GM12874 (cell line): ENCODE measurements at regions not wholly inside any gene's neighbourhood (a gene's known extent, or its start where the extent isn't known, plus 50 kb on each side); places are given as distances from the start of the nearest gene placed in this dataset.

Experiments
- TF ChIP-seq, protein P1 (sequence below): IDR thresholded peaks from 2 replicates; pipeline ENCODE4 v1.5.1; 2011; ENCODE audit warnings: low read depth, mild to moderate bottlenecking, control low read depth, low read length, moderate library complexity; ENCODE audit not compliant: insufficient read depth

DNA sequence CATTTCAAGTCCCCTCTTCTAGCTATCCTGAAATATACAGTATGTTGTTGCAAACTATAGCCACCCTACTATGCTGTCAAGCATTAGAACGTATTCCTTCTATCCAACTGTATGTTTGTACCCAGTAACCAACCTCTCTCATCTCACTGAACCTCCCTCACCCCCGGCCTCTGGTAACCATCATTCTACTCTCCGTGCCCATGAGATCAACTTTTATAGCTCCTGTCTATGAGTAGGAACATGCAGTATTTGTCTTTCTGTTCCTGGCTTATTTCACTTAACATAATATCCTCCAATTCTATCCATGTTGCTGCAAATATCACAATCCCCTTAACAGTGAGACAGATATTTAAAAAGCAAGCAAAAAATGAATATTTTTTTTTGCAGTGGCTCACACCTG, 196.9 kb downstream of the PAX1 start:
- TF ChIP-seq, protein P1, sequence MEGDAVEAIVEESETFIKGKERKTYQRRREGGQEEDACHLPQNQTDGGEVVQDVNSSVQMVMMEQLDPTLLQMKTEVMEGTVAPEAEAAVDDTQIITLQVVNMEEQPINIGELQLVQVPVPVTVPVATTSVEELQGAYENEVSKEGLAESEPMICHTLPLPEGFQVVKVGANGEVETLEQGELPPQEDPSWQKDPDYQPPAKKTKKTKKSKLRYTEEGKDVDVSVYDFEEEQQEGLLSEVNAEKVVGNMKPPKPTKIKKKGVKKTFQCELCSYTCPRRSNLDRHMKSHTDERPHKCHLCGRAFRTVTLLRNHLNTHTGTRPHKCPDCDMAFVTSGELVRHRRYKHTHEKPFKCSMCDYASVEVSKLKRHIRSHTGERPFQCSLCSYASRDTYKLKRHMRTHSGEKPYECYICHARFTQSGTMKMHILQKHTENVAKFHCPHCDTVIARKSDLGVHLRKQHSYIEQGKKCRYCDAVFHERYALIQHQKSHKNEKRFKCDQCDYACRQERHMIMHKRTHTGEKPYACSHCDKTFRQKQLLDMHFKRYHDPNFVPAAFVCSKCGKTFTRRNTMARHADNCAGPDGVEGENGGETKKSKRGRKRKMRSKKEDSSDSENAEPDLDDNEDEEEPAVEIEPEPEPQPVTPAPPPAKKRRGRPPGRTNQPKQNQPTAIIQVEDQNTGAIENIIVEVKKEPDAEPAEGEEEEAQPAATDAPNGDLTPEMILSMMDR: no peak

DNA sequence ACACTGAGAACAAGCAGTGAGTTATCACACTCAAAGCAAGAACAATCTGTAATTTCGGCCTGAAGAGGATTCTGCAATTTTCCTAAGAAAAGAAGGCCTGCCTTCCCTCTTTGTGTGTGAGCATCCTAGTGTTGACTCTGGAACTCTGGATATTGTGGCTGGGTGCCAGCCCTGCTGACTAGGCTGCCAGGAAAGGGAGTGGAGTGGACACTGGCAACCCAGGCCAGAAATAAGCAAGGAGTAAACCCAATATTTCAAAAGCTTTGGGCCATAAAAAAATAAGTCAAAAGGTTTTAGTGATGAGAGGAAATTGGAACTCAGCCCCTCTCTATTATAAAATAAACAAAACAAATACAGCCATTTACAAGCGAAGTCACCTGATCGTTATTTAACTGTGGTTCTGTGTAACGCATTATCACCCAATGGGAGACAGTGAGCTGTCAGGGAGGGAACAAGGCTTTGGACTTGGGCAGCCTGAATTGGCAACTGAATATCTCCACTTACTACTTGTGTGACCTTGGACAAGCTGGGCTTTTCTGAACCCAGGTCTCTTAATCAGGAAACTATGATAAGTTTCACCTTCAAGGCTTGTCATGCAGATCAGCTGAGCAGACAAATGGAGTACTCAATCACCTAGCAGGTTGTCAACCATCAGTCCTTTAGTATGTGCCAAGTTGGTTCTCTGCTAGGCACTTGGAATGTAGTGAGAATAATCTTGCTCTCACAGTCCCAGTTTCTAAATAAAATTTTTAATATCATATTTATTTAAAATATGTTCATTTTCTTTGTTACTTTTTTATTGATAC, 196.2 kb downstream of the PAX1 start:
- TF ChIP-seq, protein P1: no peak

DNA sequence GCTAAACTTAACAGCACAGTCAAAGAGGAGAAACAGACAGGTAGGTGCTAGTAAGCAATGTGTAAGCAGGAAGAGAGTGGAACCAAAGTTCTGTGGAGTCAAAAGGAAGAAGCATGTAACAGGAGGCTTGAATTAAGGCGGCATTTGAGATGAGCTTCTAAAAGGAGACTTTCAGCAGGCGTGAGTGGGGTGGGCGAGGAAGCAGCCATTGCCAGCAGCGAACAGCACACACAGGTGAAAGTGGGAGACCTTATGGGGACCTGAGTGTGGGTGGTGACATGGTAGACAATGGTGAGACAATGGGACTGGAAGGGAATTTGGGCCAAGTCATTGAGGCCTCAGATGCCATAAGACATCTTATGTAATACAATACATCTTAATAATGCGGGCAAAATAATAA, 195.0 kb downstream of the PAX1 start:
- TF ChIP-seq, protein P1: no peak

DNA sequence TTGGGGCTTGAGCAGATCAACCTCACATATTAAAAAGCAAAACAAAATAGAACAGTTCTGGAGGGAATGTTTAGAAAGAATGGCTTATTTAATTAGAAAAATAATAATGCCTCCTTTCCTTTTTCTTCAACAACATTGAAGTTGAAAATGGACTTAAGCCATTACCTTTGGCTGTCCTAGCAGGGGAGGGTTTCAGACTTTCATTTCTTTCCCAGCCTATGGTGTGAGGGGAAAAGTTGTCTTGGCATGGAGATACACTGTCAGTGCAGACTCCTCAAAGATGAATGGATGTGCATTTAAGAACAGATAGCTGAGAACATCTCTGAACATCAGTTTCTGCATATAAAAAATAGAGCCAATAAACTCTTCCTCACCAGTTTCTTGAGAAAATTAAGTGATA, 169.5 kb downstream of the PAX1 start:
- TF ChIP-seq, protein P1: no peak

DNA sequence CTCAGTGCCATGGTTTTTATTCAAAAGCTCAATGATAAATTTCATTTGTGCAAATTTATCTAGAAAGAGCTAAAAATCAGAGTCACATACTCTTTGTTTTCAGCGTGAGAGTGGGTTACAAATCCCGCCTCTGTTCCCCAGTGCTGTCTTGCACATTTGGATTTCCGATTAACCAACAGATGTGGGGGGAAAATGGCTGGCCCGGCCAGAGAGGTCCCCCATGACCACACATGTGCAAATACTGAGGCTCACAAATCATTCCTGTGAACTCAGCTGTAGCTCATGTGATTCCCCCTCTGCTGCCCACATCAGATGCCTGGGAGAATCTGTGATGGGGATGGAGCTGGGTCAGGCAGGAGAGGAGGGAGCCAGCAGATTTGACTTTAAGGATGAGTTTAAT, 168.7 kb downstream of the PAX1 start:
- TF ChIP-seq, protein P1: no peak

DNA sequence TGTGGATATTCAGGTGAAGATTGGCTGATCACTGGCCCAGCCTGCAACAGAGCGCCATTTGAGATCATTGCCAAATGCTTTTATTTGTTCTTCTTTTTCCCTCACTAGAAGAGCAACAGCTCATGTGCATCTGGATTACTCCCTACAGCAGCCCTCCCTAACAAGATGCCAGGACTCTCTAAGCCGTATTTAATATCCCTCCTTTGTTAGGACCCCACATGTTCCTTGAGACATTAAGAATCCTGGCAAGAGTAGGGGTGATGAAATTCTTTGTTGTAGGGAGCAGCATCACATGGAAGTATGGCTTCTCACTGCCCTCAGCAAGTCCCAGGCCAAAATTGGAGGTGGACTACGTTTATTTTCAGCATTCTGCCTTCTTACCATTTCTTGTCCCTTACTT, 167.8 kb downstream of the PAX1 start:
- TF ChIP-seq, protein P1: no peak

DNA sequence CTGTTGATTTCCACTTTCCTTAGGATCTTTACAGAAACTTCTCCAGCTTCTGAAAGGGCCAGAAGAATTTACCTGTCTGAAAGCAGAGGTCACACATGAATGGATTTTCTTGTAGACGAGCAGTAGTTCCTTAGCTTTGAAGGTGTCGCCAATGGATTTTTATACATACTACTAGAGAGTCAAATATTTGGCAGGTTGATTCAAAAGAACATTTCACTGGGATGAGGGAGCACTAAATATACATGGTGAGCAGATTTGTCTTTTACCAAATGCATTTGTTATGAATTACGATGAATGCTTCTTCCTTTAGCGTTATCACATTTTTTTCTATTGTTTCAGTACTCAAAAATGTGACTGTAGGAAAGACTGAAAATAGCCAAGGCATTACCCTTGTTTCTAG, 162.3 kb downstream of the PAX1 start:
- TF ChIP-seq, protein P1: no peak
